ENCODE measurements at regions not wholly inside any gene's neighbourhood (a gene's known extent, or its start where the extent isn't known, plus 50 kb on each side); places are given as distances from the start of the nearest gene placed in this dataset.

GRCh38 chr9:34892886-34893285, 65.2 kb upstream of the PHF24 start:
- H3K79me2 ChIP-seq (ENCODE audit: control insufficient read depth, insufficient read depth, low read length): no peaks in the 10 kb centered on the region
- dilution Hi-C loops (cut with MboI; ENCODE audit: extremely low pct_ligation_motif_present, low sequenced_read_pairs): no loop called here
- no peak overlapping the region for H3K9ac ChIP-seq (ENCODE audit: control insufficient read depth, extremely low read depth, insufficient read depth, low read length)
- no peaks in the 10 kb centered on the region for H3K36me3 ChIP-seq (ENCODE audit: control insufficient read depth in 2 of 2, extremely low read depth in 1 of 2, insufficient read depth in 2 of 2, low read length in 2 of 2)
- no peak overlapping the region for H3K4me3 ChIP-seq (ENCODE audit: control insufficient read depth in 2 of 3, extremely low read depth in 1 of 3, insufficient read depth in 2 of 3, low read depth in 1 of 3, low read length in 3 of 3)
- no peaks in the 10 kb centered on the region for H4K20me1 ChIP-seq (ENCODE audit: control insufficient read depth, extremely low read depth, insufficient read depth, low read length)
- H2AFZ ChIP-seq (ENCODE audit: control insufficient read depth, low read length): no peak overlapping the region
- peaks cover 3% of the 10 kb centered on the region for H3K4me1 ChIP-seq (ENCODE audit: control insufficient read depth, extremely low read depth, insufficient read depth, low read length)
- no peak overlapping the region for H3K27ac ChIP-seq (ENCODE audit: control insufficient read depth, insufficient read depth, low read length)
- no peak for FAIRE-seq
- no peak overlapping the region for H3K4me2 ChIP-seq (ENCODE audit: control insufficient read depth, extremely low read depth, insufficient read depth, low read depth, low read length)
- TF ChIP-seq CTCF (optimal IDR thresholded peaks at IDR 0.05 in 1 of 3, IDR thresholded peaks at IDR 0.05 in 1 of 3, conservative IDR thresholded peaks at IDR 0.05 in 1 of 3; ENCODE audit: extremely low read depth in 1 of 3, insufficient read depth in 2 of 3, low read length in 3 of 3) (no peak), EZH2 (IDR thresholded peaks at IDR 0.05; ENCODE audit: low read length) (no peak)
- DNase-seq (ENCODE audit: low read depth, low spot score): no peak
- no peaks in the 10 kb centered on the region for H3K9me3 ChIP-seq (ENCODE audit: control insufficient read depth, low read depth, low read length)
- no peaks in the 10 kb centered on the region for H3K27me3 ChIP-seq (ENCODE audit: control insufficient read depth, extremely low read depth, insufficient read depth, low read length)
- no peaks in the 10 kb centered on the region for H3K9me1 ChIP-seq (ENCODE audit: control insufficient read depth, extremely low read depth, insufficient read depth, low read length)

GRCh38 chr9:34891386-34891785, 66.7 kb upstream of the PHF24 start:
- H3K9me3 ChIP-seq (ENCODE audit: control insufficient read depth, low read depth, low read length): no peaks in the 10 kb centered on the region
- DNase-seq (ENCODE audit: low read depth, low spot score): no peak
- no peaks in the 10 kb centered on the region for H3K9me1 ChIP-seq (ENCODE audit: control insufficient read depth, extremely low read depth, insufficient read depth, low read length)
- dilution Hi-C loops (cut with MboI; ENCODE audit: extremely low pct_ligation_motif_present, low sequenced_read_pairs): no loop called here
- H3K4me1 ChIP-seq (ENCODE audit: control insufficient read depth, extremely low read depth, insufficient read depth, low read length): peaks cover 3% of the 10 kb centered on the region
- H3K79me2 ChIP-seq (ENCODE audit: control insufficient read depth, insufficient read depth, low read length): no peaks in the 10 kb centered on the region
- H3K9ac ChIP-seq (ENCODE audit: control insufficient read depth, extremely low read depth, insufficient read depth, low read length): no peak overlapping the region
- no peak overlapping the region for H3K4me2 ChIP-seq (ENCODE audit: control insufficient read depth, extremely low read depth, insufficient read depth, low read depth, low read length)
- no peaks in the 10 kb centered on the region for H4K20me1 ChIP-seq (ENCODE audit: control insufficient read depth, extremely low read depth, insufficient read depth, low read length)
- H2AFZ ChIP-seq (ENCODE audit: control insufficient read depth, low read length): no peak overlapping the region
- no peak for FAIRE-seq
- no peak overlapping the region for H3K4me3 ChIP-seq (ENCODE audit: control insufficient read depth in 2 of 3, extremely low read depth in 1 of 3, insufficient read depth in 2 of 3, low read depth in 1 of 3, low read length in 3 of 3)
- H3K36me3 ChIP-seq (ENCODE audit: control insufficient read depth in 2 of 2, extremely low read depth in 1 of 2, insufficient read depth in 2 of 2, low read length in 2 of 2): no peaks in the 10 kb centered on the region
- no peak for TF ChIP-seq EZH2 (IDR thresholded peaks at IDR 0.05; ENCODE audit: low read length)
- TF ChIP-seq CTCF (optimal IDR thresholded peaks at IDR 0.05 in 1 of 3, IDR thresholded peaks at IDR 0.05 in 1 of 3, conservative IDR thresholded peaks at IDR 0.05 in 1 of 3; ENCODE audit: extremely low read depth in 1 of 3, insufficient read depth in 2 of 3, low read length in 3 of 3): no peak
- no peak overlapping the region for H3K27ac ChIP-seq (ENCODE audit: control insufficient read depth, insufficient read depth, low read length)
- no peaks in the 10 kb centered on the region for H3K27me3 ChIP-seq (ENCODE audit: control insufficient read depth, extremely low read depth, insufficient read depth, low read length)
